H9 (cell line): ENCODE measurements at regions not wholly inside any gene's neighbourhood (a gene's known extent, or its start where the extent isn't known, plus 50 kb on each side); places are given as distances from the start of the nearest gene placed in this dataset.
A peak's percentile ranks its signal among the peaks of the same experiment; 100 is the strongest.
"Not testable (repeated sequence)": the region's sequence is repeated elsewhere in the genome, so short reads cannot be mapped to it uniquely, and the experiment has no call there.

ENCODE experiments used
- DNase-seq: peaks from one replicate; pipeline ENCODE4 v3.0.0-alpha.2; 2017
- H2AFZ ChIP-seq: one replicate; pipeline ENCODE4 v1.6.1; 2013; ENCODE audit warnings: mild to moderate bottlenecking, low read length, control low read depth, moderate library complexity
- H2AK5ac ChIP-seq: 2 replicates; pipeline ENCODE4 v1.6.1; 2013; ENCODE audit warnings: low read length, control low read depth, mixed read lengths; ENCODE audit not compliant: insufficient read length
- H2BK120ac ChIP-seq: one replicate; pipeline ENCODE4 v1.6.1; 2013; ENCODE audit warnings: low read depth, mild to moderate bottlenecking, low read length, control low read depth, inconsistent platforms; ENCODE audit not compliant: poor library complexity, severe bottlenecking
- H2BK12ac ChIP-seq: 2 replicates; pipeline ENCODE4 v1.6.1; 2013; ENCODE audit warnings: low read length, control low read depth, mixed read lengths, low read depth; ENCODE audit not compliant: insufficient read length
- H2BK15ac ChIP-seq: 2 replicates; pipeline ENCODE4 v1.6.1; 2013; ENCODE audit warnings: low read depth, low read length, control low read depth
- H2BK20ac ChIP-seq: one replicate; pipeline ENCODE4 v1.6.1; 2013; ENCODE audit warnings: low read depth, mild to moderate bottlenecking, low read length, control low read depth, inconsistent platforms; ENCODE audit not compliant: poor library complexity, severe bottlenecking
- H2BK5ac ChIP-seq: 2 replicates; pipeline ENCODE4 v1.6.1; 2013; ENCODE audit warnings: low read length, control low read depth, mixed read lengths; ENCODE audit not compliant: insufficient read length
- H3K14ac ChIP-seq: 2 replicates; pipeline ENCODE4 v1.6.1; 2013; ENCODE audit warnings: low read length, control low read depth; ENCODE audit not compliant: insufficient read depth
- H3K18ac ChIP-seq: 2 replicates; pipeline ENCODE4 v1.6.1; 2013; ENCODE audit warnings: low read depth, mild to moderate bottlenecking, mixed read lengths, low read length, control low read depth; ENCODE audit not compliant: insufficient read length
- H3K23ac ChIP-seq: 2 replicates; pipeline ENCODE4 v1.6.1; 2013; ENCODE audit warnings: low read length, control low read depth, mixed read lengths, low read depth; ENCODE audit not compliant: insufficient read length
- H3K23me2 ChIP-seq: 2 replicates; pipeline ENCODE4 v1.6.1; 2013; ENCODE audit warnings: low read depth, mild to moderate bottlenecking, mixed read lengths, low read length, control low read depth; ENCODE audit not compliant: insufficient read length, poor library complexity, severe bottlenecking
- H3K27ac ChIP-seq: 2 replicates; pipeline ENCODE4 v1.5.1; 2013; ENCODE audit warnings: low read length, control low read depth, mixed read lengths, low read depth; ENCODE audit not compliant: insufficient read length
- H3K27me3 ChIP-seq: 2 replicates; pipeline ENCODE4 v1.6.1; 2013; ENCODE audit warnings: low read length, control low read depth, inconsistent platforms; ENCODE audit not compliant: insufficient read depth
- H3K4ac ChIP-seq: 2 replicates; pipeline ENCODE4 v1.6.1; 2013; ENCODE audit warnings: low read depth, mild to moderate bottlenecking, control low read depth, inconsistent platforms, low read length, moderate library complexity
- H3K4me1 ChIP-seq: 2 replicates; pipeline ENCODE4 v1.6.1; 2013; ENCODE audit warnings: low read length, control low read depth, inconsistent platforms; ENCODE audit not compliant: insufficient read depth
- H3K4me2 ChIP-seq: 2 replicates; pipeline ENCODE4 v1.6.1; 2013; ENCODE audit warnings: low read length, control low read depth, mixed read lengths; ENCODE audit not compliant: insufficient read length, insufficient read depth
- H3K56ac ChIP-seq: 2 replicates; pipeline ENCODE4 v1.6.1; 2013; ENCODE audit warnings: low read depth, mild to moderate bottlenecking, mixed read lengths, low read length, control low read depth; ENCODE audit not compliant: insufficient read length
- H3K79me1 ChIP-seq: 2 replicates; pipeline ENCODE4 v1.6.1; 2013; ENCODE audit warnings: low read depth, mild to moderate bottlenecking, moderate library complexity, low read length, control low read depth, inconsistent platforms; ENCODE audit not compliant: insufficient read depth, poor library complexity, severe bottlenecking
- H3K79me2 ChIP-seq: 2 replicates; pipeline ENCODE4 v1.6.1; 2013; ENCODE audit warnings: low read length, control low read depth, inconsistent platforms; ENCODE audit not compliant: insufficient read depth
- H3K9ac ChIP-seq: 2 replicates; pipeline ENCODE4 v1.6.1; 2013; ENCODE audit warnings: low read length, control low read depth, mixed read lengths; ENCODE audit not compliant: insufficient read length; ENCODE audit errors: extremely low read depth
- H3K9me3 ChIP-seq: one replicate; pipeline ENCODE4 v1.6.1; 2013; ENCODE audit warnings: low read depth, low read length, inconsistent platforms; ENCODE audit not compliant: control insufficient read depth
- H3T11ph ChIP-seq: one replicate; pipeline ENCODE4 v1.6.1; 2013; ENCODE audit warnings: mild to moderate bottlenecking, low read length, control low read depth, inconsistent platforms
- H4K20me1 ChIP-seq: one replicate; pipeline ENCODE4 v1.6.1; 2013; ENCODE audit not compliant: control insufficient read depth, insufficient read length, insufficient read depth
- H4K5ac ChIP-seq: 2 replicates; pipeline ENCODE4 v1.6.1; 2013; ENCODE audit warnings: low read depth, mild to moderate bottlenecking, mixed read lengths, low read length, control low read depth; ENCODE audit not compliant: insufficient read length
- H4K8ac ChIP-seq: replicated peaks from 2 replicates; pipeline ENCODE4 v1.6.1; 2013; ENCODE audit warnings: low read length, control low read depth, mixed read lengths, low read depth; ENCODE audit not compliant: insufficient read length
- H4K91ac ChIP-seq: 2 replicates; pipeline ENCODE4 v1.6.1; 2013; ENCODE audit warnings: low read depth, mild to moderate bottlenecking, moderate library complexity, mixed read lengths, low read length, control low read depth; ENCODE audit not compliant: insufficient read length
- H3K27ac Mint-ChIP-seq, 3 experiments: 2 replicates in 2 of 3; 3 replicates in 1 of 3; pipeline ENCODE4 v1.8.0; 2020 to 2021; ENCODE audit warnings: mixed read lengths in 3 of 3, mild to moderate bottlenecking in 1 of 3, moderate library complexity in 1 of 3
- H3K27me3 Mint-ChIP-seq: 2 replicates; pipeline ENCODE4 v1.8.0; 2021; ENCODE audit warnings: low read depth, mild to moderate bottlenecking, moderate library complexity, mixed read lengths
- H3K36me3 Mint-ChIP-seq, 3 experiments: 2 replicates in 2 of 3; 3 replicates in 1 of 3; pipeline ENCODE4 v1.8.0; 2020 to 2021; ENCODE audit warnings: low read depth in 3 of 3, mixed read lengths in 3 of 3; ENCODE audit not compliant: insufficient read depth in 1 of 3
- H3K4me1 Mint-ChIP-seq, 2 experiments: 2 replicates each; pipeline ENCODE4 v1.8.0; 2020; ENCODE audit warnings: mixed read lengths in 2 of 2
- H3K4me3 Mint-ChIP-seq, 2 experiments: 2 replicates in 1 of 2; 3 replicates in 1 of 2; pipeline ENCODE4 v1.8.0; 2020 to 2021; ENCODE audit warnings: mild to moderate bottlenecking in 2 of 2, mixed read lengths in 2 of 2, moderate library complexity in 1 of 2
- H3K9me3 Mint-ChIP-seq, 2 experiments: 2 replicates in 1 of 2; 3 replicates in 1 of 2; pipeline ENCODE4 v1.8.0; 2020; ENCODE audit warnings: mild to moderate bottlenecking in 2 of 2, mixed read lengths in 2 of 2, moderate library complexity in 1 of 2
- CTCF ChIP-seq: fragments of 200-600 bp; sonication (generic); conservative IDR thresholded peaks from 3 replicates; pipeline ENCODE4 v1.8.0; 2021; ENCODE audit warnings: antibody characterized with exemption, mild to moderate bottlenecking
- WGBS: extraction: QIAGEN DNeasy Blood & Tissue Kit; methylation state at CpG from one replicate; pipeline ENCODE4 v1.1.7; 2013; ENCODE audit warnings: missing lambda C conversion rate, low lambda C conversion rate, mixed read lengths; ENCODE audit not compliant: insufficient read length; ENCODE audit errors: extremely low coverage; 5-methylcytosine and 5-hydroxymethylcytosine counted together

GRCh38 chr14:43706900-43707299 lies 800.2 kb downstream of the FSCB start:
- no peaks in the 10 kb centered on the region; a peak in 1 of 7 replicates for H3K36me3 Mint-ChIP-seq
- H3K4me1 Mint-ChIP-seq, result no peaks in the 10 kb centered on the region
- Histone ChIP-seq H4K8ac (no peak overlapping the region), H2AFZ (no peak overlapping the region), H3K18ac (no peak overlapping the region), H2BK120ac (no peak overlapping the region), H3K4me1 (no peaks in the 10 kb centered on the region), H3K27me3 (no peaks in the 10 kb centered on the region), H3K23ac (no peak overlapping the region), H3K4me2 (no peak overlapping the region), H2BK5ac (no peak overlapping the region), H3K23me2 (no peaks in the 10 kb centered on the region), H4K20me1 (no peaks in the 10 kb centered on the region), H2BK15ac (no peak overlapping the region), H3K27ac (no peak overlapping the region), H4K5ac (no peak overlapping the region), H3K56ac (no peak overlapping the region), H2BK12ac (no peak overlapping the region), H3K14ac (no peak overlapping the region), H3K9me3 (no peaks in the 10 kb centered on the region), H4K91ac (no peak overlapping the region), H2BK20ac (no peak overlapping the region), H3K79me1 (no peaks in the 10 kb centered on the region), H3K4ac (no peak overlapping the region), H3K9ac (no peak overlapping the region), H3T11ph (no peak overlapping the region), H3K79me2 (no peaks in the 10 kb centered on the region), H2AK5ac (no peak overlapping the region)
- H3K9me3 Mint-ChIP-seq, result peaks cover 0 to 3% of the 10 kb centered on the region in 2 experiments; a peak in 3 of 5 replicates
- no peaks in the 10 kb centered on the region for H3K27me3 Mint-ChIP-seq
- H3K27ac Mint-ChIP-seq, result peak overlapping the region in 1 of 3 experiments; percentile 6; a peak in 1 of 7 replicates
- H3K4me3 Mint-ChIP-seq, result no peak overlapping the region
- DNase-seq, result no peak
- no peak for TF ChIP-seq CTCF

- H3K36me3 Mint-ChIP-seq, H2BK15ac ChIP-seq, H3K79me2 ChIP-seq, H3K4ac ChIP-seq, H3K14ac ChIP-seq, H3K23me2 ChIP-seq, H2AK5ac ChIP-seq, H3K27me3 ChIP-seq, H3K18ac ChIP-seq, H3K4me3 Mint-ChIP-seq, H3K9ac ChIP-seq, H3K79me1 ChIP-seq, H3K4me2 ChIP-seq, H3K27me3 Mint-ChIP-seq, H3K56ac ChIP-seq, H4K20me1 ChIP-seq, H2BK120ac ChIP-seq, H2BK5ac ChIP-seq, H3K27ac Mint-ChIP-seq, DNase-seq, H2AFZ ChIP-seq, H3K9me3 ChIP-seq, H2BK20ac ChIP-seq, H3T11ph ChIP-seq, H3K27ac ChIP-seq, H3K23ac ChIP-seq, H3K4me1 ChIP-seq, H4K5ac ChIP-seq, H4K8ac ChIP-seq, H4K91ac ChIP-seq, H3K4me1 Mint-ChIP-seq, H2BK12ac ChIP-seq: not testable (repeated sequence)
- peaks cover 8 to 12% of the 10 kb centered on the region in 2 experiments; a peak in 4 of 5 replicates for H3K9me3 Mint-ChIP-seq
- WGBS, result no CpG with 5 or more reads among the region's 20 CpGs
Observed at GRCh38 chr14:43698561-43699284, 808.4 kb downstream of the FSCB start.
